DOHH2 (cell line): ENCODE measurements at regions not wholly inside any gene's neighbourhood (a gene's known extent, or its start where the extent isn't known, plus 50 kb on each side); places are given as distances from the start of the nearest gene placed in this dataset.

Experiments used
- CTCF ChIP-seq: fragments of 200-600 bp; sonication (generic); IDR thresholded peaks from one replicate; pipeline ENCODE4 v1.5.1; 2014; ENCODE audit warnings: antibody characterized with exemption, mild to moderate bottlenecking, low read depth, low read length; ENCODE audit not compliant: poor library complexity, severe bottlenecking
- EZH2phosphoT487 ChIP-seq: fragments of 200-600 bp; sonication (generic); IDR thresholded peaks from 2 replicates; pipeline ENCODE4 v1.6.1; 2017; ENCODE audit warnings: borderline replicate concordance, mild to moderate bottlenecking, antibody characterized with exemption, low read length, moderate library complexity, mixed read lengths

- no peak for TF ChIP-seq CTCF
- TF ChIP-seq EZH2phosphoT487, result no peak
Measured at GRCh38 chr12:108424816-108425215, 85.7 kb upstream of the CMKLR1 start.
